HepG2 (cell line): ENCODE measurements at regions not wholly inside any gene's neighbourhood (a gene's known extent, or its start where the extent isn't known, plus 50 kb on each side); places are given as distances from the start of the nearest gene placed in this dataset.

Experiments
- ATAC-seq: fragments of 200-7000 bp; cut with Tn5 transposase; 3 replicates; pipeline ENCODE4 v1.9.1; 2020; ENCODE audit warnings: mild to moderate bottlenecking, moderate library complexity
- BruUV-seq: library from RNA; stranded (reverse); fragments of 400-500 nt; replicated peaks from 2 replicates; lab custom pipeline; 2021; lab: Mats Ljungman, UMichigan
- CTCF ChIA-PET: fragments of 300-600 bp; formaldehyde crosslinking; extraction: SDS; loops from one replicate; lab custom pipeline; 2021; ENCODE audit warnings: low total read pairs, inconsistent platforms, low intra/inter-chr PET ratio; lab: Yijun Ruan, JAX
- POLR2A ChIA-PET: fragments of 350-600 bp; sonication (Branson Sonifier 250); formaldehyde crosslinking; loops from one replicate; lab custom pipeline; 2020; ENCODE audit warnings: antibody characterized with exemption, inconsistent platforms; lab: Yijun Ruan, JAX
- DNase-seq: peaks from one replicate; pipeline ENCODE4 v3.0.0-alpha.2; 2015; ENCODE audit warnings: low spot score
- FAIRE-seq: peaks from 3 replicates; lab custom pipeline; 2011; peaks lifted over from hg19 to GRCh38; lab: Jason Lieb, UNC
- H2AFZ ChIP-seq: one replicate; pipeline ENCODE4 v1.6.1; 2011; ENCODE audit warnings: low read length, inconsistent platforms
- H3K27ac ChIP-seq: fragments of 300-600 bp; 3 replicates; pipeline ENCODE4 v1.8.0; 2011; ENCODE audit warnings: mixed run types, mild to moderate bottlenecking, mixed read lengths, low read length, inconsistent platforms; ENCODE audit not compliant: insufficient read depth; ENCODE audit errors: extremely low read length
- H3K27me3 ChIP-seq, 2 experiments: fragments of 200-600 bp in 1 of 2; 2 replicates in 1 of 2; 3 replicates in 1 of 2; pipeline versions ENCODE4 v1.6.0 to v1.8.0; 2011; ENCODE audit warnings: low read length in 2 of 2, mild to moderate bottlenecking in 2 of 2, moderate library complexity in 2 of 2, inconsistent platforms in 1 of 2; ENCODE audit not compliant: insufficient read depth in 2 of 2, control insufficient read depth in 1 of 2
- H3K36me3 ChIP-seq, 2 experiments: fragments of 200-600 bp in 1 of 2; replicated peaks in 1 of 2; 2 replicates in 1 of 2; 3 replicates in 1 of 2; pipeline versions ENCODE4 v1.5.1 to v1.8.0; 2011; ENCODE audit warnings: low read length in 2 of 2, inconsistent platforms in 1 of 2; ENCODE audit not compliant: insufficient read depth in 2 of 2, control insufficient read depth in 1 of 2
- H3K4me1 ChIP-seq: 2 replicates; pipeline ENCODE4 v1.5.1; 2012; ENCODE audit warnings: low read length, inconsistent platforms; ENCODE audit not compliant: insufficient read depth
- H3K4me2 ChIP-seq: 2 replicates; pipeline ENCODE4 v1.6.0; 2011; ENCODE audit warnings: low read depth, low read length, inconsistent platforms
- H3K4me3 ChIP-seq, 3 experiments: fragments of 200-600 bp in 1 of 3; sonication (generic), shearing (Covaris generic) in 1 of 3; replicated peaks in 1 of 3; 2 replicates each; pipeline ENCODE4 v1.5.1; 2011 to 2016; ENCODE audit warnings: low read length in 3 of 3, inconsistent platforms in 2 of 3, low read depth in 2 of 3, mild to moderate bottlenecking in 2 of 3, control low read depth in 1 of 3, mixed read lengths in 1 of 3; ENCODE audit not compliant: insufficient read depth in 1 of 3
- H3K79me2 ChIP-seq: one replicate; pipeline ENCODE4 v1.6.1; 2011; ENCODE audit warnings: low read length, inconsistent platforms; ENCODE audit not compliant: insufficient read depth
- H3K9ac ChIP-seq: 2 replicates; pipeline ENCODE4 v1.6.0; 2011; ENCODE audit warnings: mild to moderate bottlenecking, low read depth, low read length, inconsistent platforms; ENCODE audit not compliant: insufficient read depth
- H3K9me3 ChIP-seq: 2 replicates; pipeline ENCODE4 v1.5.1; 2012; ENCODE audit warnings: mild to moderate bottlenecking, low read length
- H4K20me1 ChIP-seq: 2 replicates; pipeline ENCODE4 v1.6.0; 2011; ENCODE audit warnings: inconsistent platforms, mild to moderate bottlenecking, low read length, moderate library complexity; ENCODE audit not compliant: insufficient read depth
- DRAP1 ChIP-seq: IDR thresholded peaks from 2 replicates; pipeline ENCODE4 v1.6.1; 2016; ENCODE audit warnings: missing genetic modification reagents, missing compliant biosample characterization
- MNT ChIP-seq: fragments of 450-650 bp; IDR thresholded peaks from 2 replicates; pipeline ENCODE4 v1.6.1; 2016
- ONECUT2 ChIP-seq: sonication (generic); formaldehyde crosslinking; IDR thresholded peaks from 2 replicates; pipeline ENCODE4 v1.4.0; 2020; ENCODE audit warnings: missing genetic modification reagents
- SSRP1 ChIP-seq: IDR thresholded peaks from 2 replicates; pipeline ENCODE4 v1.6.1; 2016; ENCODE audit warnings: control low read depth
- U2AF1 ChIP-seq: fragments of 200-400 bp; formaldehyde crosslinking; optimal IDR thresholded peaks from 2 replicates; pipeline ENCODE3; 2017; ENCODE audit warnings: mild to moderate bottlenecking, low read depth, low read length
- ZFYVE20 ChIP-seq: sonication (generic); formaldehyde crosslinking; IDR thresholded peaks from 2 replicates; pipeline ENCODE4 v1.8.0; 2023; ENCODE audit warnings: low read depth, mild to moderate bottlenecking, moderate library complexity, missing genetic modification reagents, borderline replicate concordance
- ZNF121 ChIP-seq: sonication (generic); formaldehyde crosslinking; IDR thresholded peaks from 2 replicates; pipeline ENCODE4 v1.5.0; 2020; ENCODE audit warnings: mild to moderate bottlenecking, missing genetic modification reagents
- WGBS: methylation state at CpG from one replicate; pipeline ENCODE4 v1.1.6; 2017; ENCODE audit warnings: low lambda C conversion rate; 5-methylcytosine and 5-hydroxymethylcytosine counted together
- in situ Hi-C: cut with HindIII; loops from 2 replicates; pipeline ENCODE4 v1.10.0; 2017; ENCODE audit warnings: low pct_unique_long_range_greater_than_20kb; ENCODE audit not compliant: extremely low pct_ligation_motif_present
- intact Hi-C: fragments of 100-400 bp; cut with micrococcal nuclease; formaldehyde crosslinking; loops from one replicate; pipeline ENCODE4 v1.10.0; 2022; ENCODE audit not compliant: unreplicated experiment

- no peak for TF ChIP-seq ZNF121 (CRISPR knock-in tag)
- no peak for TF ChIP-seq DRAP1 (CRISPR knock-in tag)
- TF ChIP-seq ZFYVE20 (CRISPR knock-in tag) = no peak
- TF ChIP-seq ONECUT2 = no peak
- no peak for TF ChIP-seq SSRP1 (CRISPR knock-in tag)
Observed at GRCh38 chr17:36661047-36661666, 59.8 kb downstream of the MRM1 start (continued).

GRCh38 chr17:36661688-36662087 is 60.3 kb downstream of the MRM1 start:
- Histone ChIP-seq H3K4me1 (peaks cover 9% of the 10 kb centered on the region; the same call in 1 of the 2 replicates), H3K9me3 (no peaks in the 10 kb centered on the region), H4K20me1 (no peaks in the 10 kb centered on the region), H3K4me3 (no peak overlapping the region), H3K27me3 (peaks cover 11 to 75% of the 10 kb centered on the region in 2 experiments), H3K9ac (no peak overlapping the region), H3K36me3 (no peaks in the 10 kb centered on the region), H3K27ac (no peak overlapping the region), H3K79me2 (no peaks in the 10 kb centered on the region), H3K4me2 (no peak overlapping the region), H2AFZ (no peak overlapping the region)
- no peak for DNase-seq
- no peak for ATAC-seq
- intact Hi-C loops = no loop called here
- FAIRE-seq = no peak
- POLR2A ChIA-PET = no interaction called here
- 57% methylated on average over 9 of the region's 9 CpGs for WGBS
- in situ Hi-C loops = no loop called here
- TF ChIP-seq MNT (peak; percentile 99), U2AF1 (no peak)
- BruUV-seq = no TSS peak
- CTCF ChIA-PET = no interaction called here
